HG03066 (cell line): ENCODE measurements at regions not wholly inside any gene's neighbourhood (a gene's known extent, or its start where the extent isn't known, plus 50 kb on each side); places are given as distances from the start of the nearest gene placed in this dataset.

Experiments used
- ATAC-seq: cut with Tn5 transposase; IDR thresholded peaks from one replicate; pipeline ENCODE4 v1.9.1; 2021; ENCODE audit warnings: low read depth; ENCODE audit not compliant: unreplicated experiment

DNA sequence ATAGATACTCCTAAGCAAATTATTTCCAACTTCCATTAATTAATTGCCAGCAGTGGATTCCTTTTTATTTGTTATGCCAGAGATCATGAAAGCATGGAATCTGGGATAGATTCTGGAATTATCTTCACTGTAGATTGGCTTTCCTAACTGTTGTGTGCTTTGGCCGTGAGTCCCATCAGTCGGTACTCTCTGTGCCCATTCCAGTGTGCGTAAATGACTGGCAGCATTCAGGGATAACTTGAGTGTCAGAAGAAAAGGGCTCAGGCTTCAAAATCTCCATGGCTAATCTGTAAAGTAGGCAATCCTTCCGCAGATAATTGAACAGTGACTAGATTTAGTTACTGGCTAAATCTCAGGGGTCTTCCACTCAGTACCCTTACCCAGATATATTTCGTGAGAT lies 76.8 kb upstream of the TMEM164 start:
- no peak for ATAC-seq

DNA sequence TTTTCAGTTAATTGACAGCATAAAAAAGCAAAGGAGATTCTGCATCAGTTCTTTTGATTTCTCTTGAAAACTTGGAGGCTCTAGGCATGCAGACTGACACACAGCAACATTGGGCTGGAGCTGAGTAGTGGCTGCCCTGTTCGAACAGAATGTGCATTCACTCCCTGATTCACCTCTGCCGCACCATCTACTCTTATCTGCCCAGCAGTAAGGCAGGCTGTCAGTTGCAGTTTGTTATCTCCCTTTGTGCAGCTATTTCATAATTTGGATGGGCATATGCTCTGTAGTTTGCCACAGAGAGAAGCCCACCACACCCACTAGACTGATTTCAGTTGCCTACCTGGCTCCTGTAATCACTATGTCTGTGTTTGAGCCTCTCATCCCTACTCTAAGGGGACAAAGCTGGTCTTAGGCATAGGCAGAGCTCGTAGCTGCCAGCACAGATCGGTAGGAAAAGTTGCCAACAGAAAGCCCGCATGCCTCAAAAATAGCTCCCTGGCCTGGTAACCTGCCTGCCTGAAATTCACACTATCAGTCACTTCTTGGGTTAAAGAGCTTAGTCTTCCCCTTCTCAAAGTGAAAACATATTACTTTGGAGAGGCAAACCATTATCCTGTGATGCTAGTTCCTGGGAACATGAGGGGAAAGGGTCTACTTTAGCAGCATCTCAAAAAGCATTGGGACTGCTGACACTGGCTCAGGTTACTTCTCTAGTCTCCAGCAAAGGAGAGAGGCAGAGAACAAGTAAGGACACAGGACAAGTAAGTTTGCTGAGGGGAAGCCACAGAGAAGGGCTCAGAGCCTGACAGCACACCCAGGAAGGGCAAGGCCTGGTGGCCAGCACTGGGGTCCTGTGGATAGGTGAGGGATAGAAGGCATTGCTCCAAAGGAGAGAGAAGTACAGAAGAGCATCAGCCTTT lies 75.9 kb upstream of the TMEM164 start:
- no peak for ATAC-seq

DNA sequence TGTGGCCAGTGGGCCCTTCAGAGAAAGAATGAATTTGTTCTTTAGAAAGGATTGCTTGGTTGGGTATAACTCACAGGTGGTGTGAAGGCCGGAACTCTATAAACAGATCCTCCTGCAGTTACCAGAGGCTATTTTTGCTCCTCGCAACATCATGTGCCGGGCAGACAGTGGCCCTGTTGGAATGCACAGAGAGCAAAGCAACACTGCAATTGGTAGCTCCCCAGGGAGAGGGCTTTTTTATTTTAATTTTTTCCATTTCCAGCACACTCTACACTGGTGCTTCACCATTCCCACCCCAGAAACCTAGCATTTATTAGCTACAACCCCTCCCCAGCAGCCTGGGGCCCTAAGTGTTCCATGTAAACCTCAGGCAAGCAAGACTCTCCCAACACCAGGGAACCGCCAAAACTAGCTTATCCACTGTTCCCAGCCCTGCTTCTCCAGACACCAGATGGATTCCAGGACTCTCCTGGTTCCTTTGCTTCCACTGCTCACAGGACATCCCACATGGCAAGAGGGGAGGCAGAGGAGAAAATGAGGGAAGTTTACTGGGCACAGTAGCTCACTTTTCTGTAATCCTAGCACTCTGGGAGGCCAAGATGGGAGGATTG lies 75.1 kb upstream of the TMEM164 start:
- ATAC-seq = no peak

DNA sequence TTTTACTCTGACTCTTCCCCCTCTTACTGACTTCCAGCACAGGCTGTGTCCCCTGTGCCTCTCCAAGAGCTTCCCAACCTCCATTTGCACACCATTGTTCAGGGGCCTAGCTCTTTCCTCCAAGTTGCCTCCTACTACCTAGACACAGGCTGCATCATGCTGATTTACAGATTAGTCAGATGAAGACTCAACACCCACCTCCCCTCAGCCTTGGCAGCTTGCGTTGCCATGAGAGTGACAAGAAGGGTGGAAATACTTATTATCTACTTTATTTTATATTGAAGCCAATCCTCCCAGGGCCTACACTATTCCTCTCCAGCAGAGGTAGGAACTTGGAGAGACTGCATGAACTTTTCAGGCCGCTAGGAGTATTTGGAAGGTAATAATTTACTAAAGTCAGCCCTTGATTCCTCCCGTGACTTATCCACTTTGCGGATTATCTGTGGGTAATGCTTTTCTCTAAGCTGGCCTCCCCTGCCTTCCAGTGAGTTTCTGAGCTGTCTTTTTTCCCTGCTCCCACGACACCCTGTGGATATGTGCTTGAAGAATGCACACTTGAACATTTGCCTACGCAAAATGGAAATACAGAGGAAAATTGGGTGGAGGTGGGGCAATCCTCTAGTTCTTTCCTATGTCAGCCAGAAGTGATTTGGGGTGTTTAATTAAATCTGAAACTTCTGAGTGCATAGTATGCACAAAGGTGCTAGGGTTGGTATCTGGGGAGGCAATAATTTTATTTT lies 74.1 kb upstream of the TMEM164 start:
- no peak for ATAC-seq

DNA sequence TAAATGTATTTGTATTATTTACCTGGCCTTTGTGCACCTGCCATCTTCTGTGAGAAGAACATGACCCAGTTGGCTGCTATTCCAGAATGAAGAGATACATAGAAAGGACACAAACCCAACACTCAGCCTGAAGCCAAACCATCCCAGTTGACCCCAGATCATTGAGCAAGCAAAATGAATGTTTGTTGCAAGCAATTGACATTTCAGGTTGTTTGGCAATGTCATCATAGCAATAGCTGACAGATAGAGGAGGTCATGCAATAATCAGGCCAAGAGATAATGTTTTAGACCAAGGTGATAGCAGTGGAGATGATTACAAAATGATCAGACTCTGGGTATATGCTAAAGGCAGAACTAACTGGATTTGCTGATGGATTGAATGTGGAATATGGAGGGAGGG lies 71.2 kb upstream of the TMEM164 start:
- ATAC-seq = no peak

DNA sequence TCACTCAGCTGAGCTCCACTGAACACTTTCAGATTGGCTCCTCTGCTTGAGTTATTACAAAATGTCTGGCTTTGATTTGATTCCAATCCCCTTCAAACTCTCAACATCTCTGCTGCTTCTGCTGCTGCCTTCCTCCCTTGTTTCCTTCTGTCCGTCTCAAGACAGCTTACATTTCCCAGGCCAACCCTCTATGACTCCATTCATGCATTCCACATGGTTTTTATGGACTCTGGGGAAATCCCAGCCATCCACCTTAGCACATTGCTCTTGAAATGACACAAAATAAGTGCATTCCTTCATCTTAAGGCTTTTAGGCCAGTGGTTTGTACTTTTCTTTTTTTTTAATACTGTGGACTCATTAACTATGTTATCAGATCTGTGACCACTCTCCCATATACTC lies 68.5 kb upstream of the TMEM164 start:
- no peak for ATAC-seq

DNA sequence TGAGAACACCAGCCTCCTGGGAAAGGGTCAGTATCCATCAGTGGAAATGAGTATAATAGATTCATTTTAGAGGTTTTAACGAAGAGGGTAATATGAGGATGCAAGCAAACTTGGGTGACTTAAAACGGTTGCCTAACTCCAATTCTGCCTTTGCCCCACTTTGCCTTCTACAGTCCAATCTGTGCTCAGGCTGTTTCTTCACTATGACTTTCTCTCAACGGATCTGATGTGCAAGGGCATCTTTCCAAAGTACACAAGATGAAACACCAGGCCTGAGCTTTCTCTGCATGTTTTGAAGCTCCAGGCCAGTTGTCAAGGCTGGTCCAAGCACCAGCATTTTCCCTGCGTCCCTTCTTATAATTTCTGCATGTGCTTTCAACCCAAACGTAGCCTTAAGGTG lies 68.0 kb upstream of the TMEM164 start:
- ATAC-seq = no peak

DNA sequence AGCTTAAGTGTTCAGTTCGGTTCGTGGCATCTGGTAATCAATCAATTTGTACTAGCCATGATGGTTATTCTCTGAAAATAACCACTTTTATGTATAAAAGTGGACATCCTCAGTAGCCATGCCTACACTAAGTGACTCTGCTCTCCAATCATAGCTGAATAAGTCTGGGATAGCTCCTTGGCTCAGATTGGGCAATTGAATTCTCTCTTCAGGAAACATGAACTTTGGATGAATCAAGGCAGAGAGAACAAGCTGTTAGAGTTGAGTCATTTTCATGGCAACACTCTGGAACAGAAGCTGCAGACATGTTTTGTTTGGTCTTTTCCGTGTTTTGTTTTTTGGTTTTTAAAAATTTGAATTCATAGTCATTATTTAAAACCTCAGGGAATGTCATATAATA lies 66.8 kb upstream of the TMEM164 start:
- ATAC-seq = no peak

DNA sequence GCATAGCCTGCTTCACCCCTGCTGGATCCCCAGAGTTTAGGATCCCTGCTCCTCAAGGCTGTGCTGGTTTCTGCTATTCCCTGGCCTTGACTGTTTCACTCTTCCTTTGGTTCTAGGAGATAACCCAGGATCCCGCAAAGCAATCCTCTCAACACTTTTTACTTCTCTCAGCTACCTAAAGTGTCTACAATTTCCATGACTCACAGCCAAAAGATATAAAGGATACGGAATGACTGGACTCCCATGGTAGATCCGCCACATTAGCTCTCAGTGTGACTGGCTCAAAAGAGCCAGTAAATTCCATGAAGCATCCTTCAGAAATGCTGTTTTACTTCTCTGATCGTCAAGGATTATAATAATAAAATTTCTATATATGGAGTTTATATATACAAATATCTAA lies 66.3 kb upstream of the TMEM164 start:
- no peak for ATAC-seq

DNA sequence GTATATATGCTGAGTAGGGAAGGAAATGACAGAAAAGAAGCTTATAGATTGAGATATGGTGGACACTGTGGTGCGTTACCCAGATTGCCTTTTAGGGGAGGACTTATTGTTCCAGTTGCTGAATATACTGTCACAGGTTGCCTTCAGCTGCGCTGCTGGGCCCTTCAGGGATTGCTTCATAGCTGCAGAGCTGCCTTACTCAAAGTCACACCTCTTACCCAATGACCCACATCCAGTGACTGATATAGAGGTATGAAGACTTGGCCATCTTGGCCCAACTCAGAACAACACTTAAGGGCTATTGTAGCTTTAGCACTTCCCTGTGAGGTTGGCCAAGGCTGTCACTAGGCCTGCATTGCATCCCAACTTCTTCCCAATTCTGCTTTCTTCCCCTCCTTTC lies 63.4 kb upstream of the TMEM164 start:
- ATAC-seq = no peak

DNA sequence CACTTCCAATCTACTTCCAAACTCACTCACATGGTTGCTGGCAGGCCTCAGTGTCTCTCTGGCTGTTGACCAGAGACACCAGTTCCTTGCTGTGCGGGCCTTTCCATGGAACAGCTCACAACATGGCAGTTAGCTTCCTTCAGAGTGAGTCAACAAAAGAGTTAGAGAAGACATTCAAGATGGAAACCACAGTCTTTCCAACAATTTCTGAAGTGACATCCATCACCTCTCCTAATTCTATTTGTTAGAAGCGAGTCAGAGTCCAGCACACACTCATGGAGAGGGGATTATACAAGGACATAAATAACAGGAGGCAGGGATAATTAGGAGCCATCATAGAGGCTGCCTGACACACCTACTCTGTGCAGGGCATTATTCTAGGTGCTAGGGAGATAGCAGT lies 62.5 kb upstream of the TMEM164 start:
- ATAC-seq = no peak

DNA sequence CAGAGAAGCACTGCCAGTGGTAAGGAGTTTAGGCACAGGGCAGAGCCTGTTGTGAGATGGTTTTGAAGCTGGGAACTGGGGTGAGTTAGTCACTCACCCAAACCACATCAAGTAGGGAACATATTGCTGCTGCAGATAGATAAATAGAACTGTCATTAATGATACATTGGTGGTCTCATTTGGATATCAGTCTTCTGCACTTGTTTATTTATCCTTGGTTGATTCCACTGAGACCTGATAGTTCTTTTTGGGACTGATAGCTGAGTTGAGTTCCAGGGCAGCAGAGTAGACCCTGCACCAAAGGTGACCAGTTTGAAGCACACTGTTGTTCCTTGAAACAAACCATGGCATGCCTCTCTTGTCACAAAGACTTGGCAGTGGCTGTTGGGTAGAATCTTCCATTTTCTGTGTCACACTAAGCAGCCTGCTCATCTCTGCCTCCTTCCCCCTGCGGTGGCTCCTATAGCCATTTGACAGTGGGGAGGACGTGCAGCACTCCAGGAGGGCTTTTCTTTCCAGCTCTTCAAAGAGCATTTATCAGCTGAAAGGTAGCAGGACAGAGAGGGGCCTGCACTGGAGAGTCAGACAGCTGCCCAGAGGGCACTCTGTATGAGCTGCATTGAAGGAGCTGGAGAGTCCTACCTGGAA lies 59.7 kb upstream of the TMEM164 start:
- no peak for ATAC-seq

DNA sequence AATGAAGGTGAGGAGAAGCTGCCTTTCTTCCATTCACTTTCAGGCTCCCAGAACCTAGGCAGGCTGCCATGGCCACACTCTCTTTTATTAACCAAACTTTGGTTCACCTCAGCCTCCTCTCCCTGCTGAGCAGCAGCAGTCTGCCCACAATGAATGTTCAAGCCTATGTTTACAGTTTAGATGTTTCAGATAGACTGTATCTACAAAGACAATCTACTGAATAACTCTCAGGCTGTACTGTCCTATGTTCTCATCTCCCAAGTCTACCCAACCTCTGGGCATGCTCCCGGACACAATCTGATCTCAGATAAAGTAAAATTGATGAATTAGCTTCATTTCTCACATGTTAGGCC lies 59.2 kb upstream of the TMEM164 start:
- no peak for ATAC-seq

DNA sequence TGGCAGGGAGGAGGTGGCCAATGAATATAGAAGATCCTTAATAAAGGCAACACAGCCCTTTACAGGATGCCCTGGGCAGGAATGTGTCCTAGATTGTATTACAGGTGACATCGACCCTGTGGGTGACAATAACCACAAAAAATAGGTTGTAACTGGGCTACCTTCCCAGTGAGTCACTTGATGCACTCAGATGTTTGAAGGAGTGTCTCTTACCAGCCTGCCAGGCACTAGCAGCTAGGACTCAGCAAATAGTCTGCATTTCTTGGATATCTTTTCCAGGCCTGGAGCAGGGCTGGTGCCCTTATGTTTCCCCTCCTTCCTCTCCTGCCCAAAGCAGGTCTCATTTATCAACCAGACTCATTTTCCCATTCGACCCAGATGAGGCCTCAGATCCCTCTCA lies 50.9 kb upstream of the TMEM164 start:
- no peak for ATAC-seq

DNA sequence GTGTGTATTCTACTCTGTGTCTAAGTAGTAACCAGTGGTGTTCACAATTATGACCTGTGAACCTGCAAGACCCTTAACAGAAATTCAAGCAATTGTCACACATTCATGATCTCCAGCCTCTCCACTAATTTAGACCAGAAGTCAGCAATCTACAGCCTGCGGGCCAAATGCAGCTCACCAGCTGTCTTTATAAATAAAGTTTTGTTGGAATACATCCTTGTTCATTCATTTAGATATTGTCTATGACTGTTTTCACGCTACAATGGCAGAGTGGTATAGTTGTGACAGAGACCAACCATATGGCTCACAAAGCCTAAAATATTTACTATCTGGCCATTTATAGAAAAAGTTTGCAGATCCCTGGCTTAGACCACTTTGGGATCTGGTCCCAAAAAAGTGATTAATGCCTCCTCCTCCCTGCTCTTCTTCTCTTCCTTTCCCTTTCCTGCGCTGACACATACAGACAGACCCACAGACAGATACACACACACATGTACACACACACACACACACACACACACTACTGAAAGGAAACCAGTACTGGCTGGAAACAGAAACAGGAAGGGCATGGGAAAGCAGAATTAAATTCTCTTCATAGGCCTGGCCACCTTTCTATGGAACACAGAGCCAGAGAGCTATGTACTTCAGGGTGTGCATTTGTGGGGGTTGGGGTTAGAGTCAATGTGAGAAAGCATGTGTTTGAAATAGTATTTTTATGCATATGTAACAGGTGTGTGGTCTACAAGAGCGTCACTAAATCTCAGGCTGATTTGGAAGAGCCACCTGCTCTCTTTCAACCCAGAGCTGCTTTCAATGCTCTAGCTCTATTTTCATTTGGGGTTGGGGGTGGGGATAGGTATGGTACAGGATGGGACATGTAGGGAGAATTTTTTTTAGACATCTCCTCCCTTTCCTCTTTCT lies 49.7 kb upstream of the TMEM164 start:
- no peak for ATAC-seq
